ENCODE measurements at regions not wholly inside any gene's neighbourhood (a gene's known extent, or its start where the extent isn't known, plus 50 kb on each side); places are given as distances from the start of the nearest gene placed in this dataset.

- no peak for TF ChIP-seq TAF1 (IDR thresholded peaks at IDR 0.05; ENCODE audit: borderline replicate concordance, insufficient read depth, low read length)
- TF ChIP-seq POLR2AphosphoS5 (IDR thresholded peaks at IDR 0.05; ENCODE audit: low read depth, low read length) = no peak
- TF ChIP-seq REST (IDR thresholded peaks at IDR 0.05; ENCODE audit: insufficient read depth in 1 of 2, low read depth in 2 of 2, low read length in 2 of 2) = no peak
- TF ChIP-seq SIN3A (IDR thresholded peaks at IDR 0.05; ENCODE audit: borderline replicate concordance, insufficient read depth, low read length) = no peak
- TF ChIP-seq FOXP2 (optimal IDR thresholded peaks at IDR 0.05; ENCODE audit: borderline replicate concordance, extremely low read depth, extremely low read length, insufficient read depth) = no peak
Observed at GRCh38 chr2:114156366-114157056, 266.6 kb downstream of the ACTR3 start.
